GM12865 (cell line): ENCODE measurements at regions not wholly inside any gene's neighbourhood (a gene's known extent, or its start where the extent isn't known, plus 50 kb on each side); places are given as distances from the start of the nearest gene placed in this dataset.

ENCODE experiments used
- DNase-seq: peaks from one replicate; pipeline ENCODE4 v3.0.0; 2010; ENCODE audit warnings: low read depth
- H3K4me3 ChIP-seq: 2 replicates; pipeline ENCODE4 v1.5.1; 2011; ENCODE audit warnings: mild to moderate bottlenecking, low read depth, low read length, control low read depth
- TF ChIP-seq, protein P1 (sequence below): IDR thresholded peaks from 2 replicates; pipeline ENCODE4 v1.5.1; 2011; ENCODE audit warnings: low read length, control low read depth, low read depth, inconsistent platforms; ENCODE audit not compliant: insufficient read depth; ENCODE audit errors: missing control alignments

DNA sequence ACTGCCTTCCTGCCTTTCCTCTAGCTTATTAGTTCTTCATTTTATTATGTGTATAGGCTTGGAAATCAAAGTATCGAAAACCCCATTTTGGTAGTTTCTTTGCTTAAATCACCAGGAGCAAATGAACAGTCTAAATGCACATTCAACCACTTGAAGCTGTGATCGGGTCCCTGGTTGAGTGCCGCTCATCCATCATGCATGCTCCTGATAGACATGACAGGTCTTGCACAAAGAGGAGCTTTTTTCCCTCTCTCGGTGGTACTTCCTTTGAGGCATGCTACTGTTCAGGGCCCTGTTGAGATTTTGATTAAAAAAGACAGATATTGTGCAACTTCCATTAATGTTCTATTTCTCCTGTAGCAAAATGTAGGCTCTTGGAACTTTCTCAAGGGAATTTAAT, 185.8 kb downstream of the OLFM4 start:
- TF ChIP-seq, protein P1, sequence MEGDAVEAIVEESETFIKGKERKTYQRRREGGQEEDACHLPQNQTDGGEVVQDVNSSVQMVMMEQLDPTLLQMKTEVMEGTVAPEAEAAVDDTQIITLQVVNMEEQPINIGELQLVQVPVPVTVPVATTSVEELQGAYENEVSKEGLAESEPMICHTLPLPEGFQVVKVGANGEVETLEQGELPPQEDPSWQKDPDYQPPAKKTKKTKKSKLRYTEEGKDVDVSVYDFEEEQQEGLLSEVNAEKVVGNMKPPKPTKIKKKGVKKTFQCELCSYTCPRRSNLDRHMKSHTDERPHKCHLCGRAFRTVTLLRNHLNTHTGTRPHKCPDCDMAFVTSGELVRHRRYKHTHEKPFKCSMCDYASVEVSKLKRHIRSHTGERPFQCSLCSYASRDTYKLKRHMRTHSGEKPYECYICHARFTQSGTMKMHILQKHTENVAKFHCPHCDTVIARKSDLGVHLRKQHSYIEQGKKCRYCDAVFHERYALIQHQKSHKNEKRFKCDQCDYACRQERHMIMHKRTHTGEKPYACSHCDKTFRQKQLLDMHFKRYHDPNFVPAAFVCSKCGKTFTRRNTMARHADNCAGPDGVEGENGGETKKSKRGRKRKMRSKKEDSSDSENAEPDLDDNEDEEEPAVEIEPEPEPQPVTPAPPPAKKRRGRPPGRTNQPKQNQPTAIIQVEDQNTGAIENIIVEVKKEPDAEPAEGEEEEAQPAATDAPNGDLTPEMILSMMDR, result no peak
- H3K4me3 ChIP-seq, result no peak overlapping the region
- DNase-seq, result no peak

DNA sequence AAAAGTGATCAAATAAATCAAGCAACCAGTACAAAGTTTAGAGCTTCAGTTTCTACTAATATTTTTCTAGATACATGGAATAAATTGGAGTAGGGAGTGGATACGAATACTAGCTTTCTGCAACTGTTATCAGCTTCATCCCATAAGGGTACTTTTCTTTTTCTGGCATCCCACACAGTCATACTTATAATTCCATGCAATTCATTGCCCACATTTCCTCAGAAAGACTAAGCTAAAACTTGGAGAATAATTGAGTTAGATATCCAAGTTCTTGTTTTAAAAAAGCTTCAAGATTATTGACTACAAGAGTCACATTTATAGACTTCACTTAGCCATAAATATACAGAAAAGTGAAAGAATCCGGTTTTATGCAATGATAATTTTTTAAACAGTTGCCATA, 186.9 kb downstream of the OLFM4 start:
- no peak overlapping the region for H3K4me3 ChIP-seq
- TF ChIP-seq, protein P1, result no peak
- no peak for DNase-seq

DNA sequence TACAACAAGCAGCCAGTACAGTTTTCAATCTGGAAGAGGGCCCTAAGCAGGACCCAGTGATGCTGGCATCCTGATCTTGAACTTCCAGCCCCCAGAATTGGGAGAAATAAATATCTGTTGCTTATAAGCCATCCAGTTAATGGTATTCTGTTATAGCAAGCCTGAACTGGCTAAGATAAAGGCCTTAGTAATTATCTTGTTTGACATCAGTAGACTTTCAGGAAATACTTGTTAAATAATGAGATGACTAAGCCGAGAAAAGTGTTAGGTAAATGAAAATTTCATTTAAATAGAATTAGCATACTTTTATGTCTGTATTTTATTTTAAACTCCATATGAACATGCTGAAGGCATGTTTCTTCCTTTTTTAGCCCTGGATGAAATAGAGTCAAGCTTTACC, 188.2 kb downstream of the OLFM4 start:
- no peak for DNase-seq
- TF ChIP-seq, protein P1, result no peak
- no peak overlapping the region for H3K4me3 ChIP-seq

DNA sequence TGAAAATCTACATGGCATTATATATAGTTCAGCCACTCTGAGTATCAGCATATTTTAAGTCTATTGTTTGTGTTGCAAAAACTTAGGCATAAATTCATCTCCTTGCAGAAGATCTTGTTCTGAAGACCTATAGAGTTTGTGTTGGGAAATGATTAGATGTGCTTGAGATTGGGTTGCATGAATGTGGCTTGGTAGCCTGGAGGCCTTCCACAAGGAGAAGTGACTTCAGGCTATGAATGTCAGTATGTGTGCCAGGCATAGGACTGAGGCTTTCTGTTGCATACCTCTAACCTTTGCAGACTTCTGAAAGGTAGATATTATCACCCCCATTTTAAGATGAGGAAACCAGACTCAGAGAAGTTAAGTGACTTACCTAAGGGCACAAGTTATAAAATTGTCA, 188.6 kb downstream of the OLFM4 start:
- TF ChIP-seq, protein P1, result no peak
- no peak for DNase-seq
- H3K4me3 ChIP-seq, result no peak overlapping the region

DNA sequence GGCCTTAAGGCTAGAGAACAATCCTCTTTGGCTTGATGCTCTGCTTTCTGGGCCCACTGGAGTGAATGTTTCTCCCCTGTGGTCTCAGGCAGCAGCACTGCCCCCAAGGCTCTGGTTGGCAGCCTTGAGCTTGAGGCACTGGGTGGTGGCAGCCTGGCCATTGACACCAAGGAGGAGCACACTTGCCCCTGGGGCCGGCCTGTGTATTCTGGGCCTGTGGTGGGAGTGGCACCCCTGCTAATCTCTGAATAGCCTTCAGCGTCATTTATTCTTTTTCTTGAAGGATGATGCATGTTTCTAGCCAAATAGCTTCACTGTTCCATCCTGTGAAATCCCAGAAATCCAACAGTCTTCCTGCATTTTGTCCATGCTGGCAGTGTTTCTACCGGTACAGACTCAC, 191.4 kb downstream of the OLFM4 start:
- no peak overlapping the region for H3K4me3 ChIP-seq
- TF ChIP-seq, protein P1, result no peak
- no peak for DNase-seq

DNA sequence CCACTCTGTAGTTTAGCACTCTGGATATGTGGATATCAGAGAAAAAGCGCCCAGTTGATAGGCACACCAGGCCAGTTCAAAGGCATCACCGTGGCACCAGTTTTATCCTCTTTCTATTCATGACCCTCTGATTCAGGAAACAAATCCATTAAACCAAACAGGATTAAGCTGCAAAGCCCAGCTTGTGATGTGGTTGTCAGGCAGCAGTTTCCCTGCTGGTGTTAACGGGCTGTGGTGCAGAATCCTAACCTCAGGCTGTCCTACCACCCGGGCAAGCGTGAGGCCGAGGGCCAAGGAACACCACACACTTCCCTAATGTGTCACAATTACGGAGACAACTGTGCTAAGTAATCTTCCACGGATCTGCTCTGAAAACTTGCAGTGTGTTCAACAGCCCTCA, 209.1 kb downstream of the OLFM4 start:
- no peak for DNase-seq
- no peak overlapping the region for H3K4me3 ChIP-seq
- TF ChIP-seq, protein P1, result no peak

DNA sequence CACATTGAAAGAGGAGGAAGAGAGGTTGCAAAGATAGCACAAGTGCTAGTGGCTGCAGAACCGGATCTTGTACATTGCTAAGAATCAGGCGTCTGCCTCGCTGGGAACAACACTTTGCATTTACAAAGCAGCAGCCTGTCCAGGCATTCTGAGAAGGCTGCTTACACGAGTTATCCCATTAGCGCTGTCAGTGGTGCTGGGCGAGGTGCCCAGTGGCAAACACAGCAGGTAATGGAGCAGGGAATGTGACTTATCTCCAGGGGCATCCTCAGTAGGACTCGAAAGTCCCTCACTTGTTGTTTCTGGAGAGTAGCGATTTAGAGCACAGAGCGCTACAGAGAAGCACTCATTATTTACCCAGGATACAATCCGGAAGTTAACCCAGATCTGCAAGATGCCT, 209.6 kb downstream of the OLFM4 start:
- TF ChIP-seq, protein P1, result no peak
- H3K4me3 ChIP-seq, result no peak overlapping the region
- no peak for DNase-seq
